NCI-H82 treated with DMSO at 0.1 percent for 48 hours (cell line): ENCODE measurements at regions not wholly inside any gene's neighbourhood (a gene's known extent, or its start where the extent isn't known, plus 50 kb on each side); places are given as distances from the start of the nearest gene placed in this dataset.
A peak's percentile ranks its signal among the peaks of the same experiment; 100 is the strongest.

ENCODE experiments used
- DNase-seq: peaks from one replicate; lab custom pipeline; 2025; ENCODE audit not compliant: unreplicated experiment; lab: John Stamatoyannopoulos, UW

- DNase-seq: no peak
Observed at GRCh38 chr21:41689289-41689583, 77.6 kb downstream of the RIPK4 start.

GRCh38 chr21:41687633-41688032 is 79.2 kb downstream of the RIPK4 start:
- DNase-seq: no peak

- DNase-seq: no peak
Observed at GRCh38 chr21:41686664-41687063, 80.2 kb downstream of the RIPK4 start.

- no peak for DNase-seq
Observed at GRCh38 chr21:41685511-41686149, 81.2 kb downstream of the RIPK4 start.

- no peak for DNase-seq
Observed at GRCh38 chr21:41684381-41685245, 82.2 kb downstream of the RIPK4 start.

- DNase-seq: no peak
Observed at GRCh38 chr21:41683815-41684214, 83.0 kb downstream of the RIPK4 start.

GRCh38 chr21:41682719-41683179 is 84.1 kb downstream of the RIPK4 start:
- DNase-seq: no peak

GRCh38 chr21:41681939-41682718 is 84.7 kb downstream of the RIPK4 start:
- DNase-seq: no peak

- no peak for DNase-seq
Observed at GRCh38 chr21:41681348-41681801, 85.5 kb downstream of the RIPK4 start.

- DNase-seq: no peak
Observed at GRCh38 chr21:41680444-41681347, 86.2 kb downstream of the RIPK4 start.

- DNase-seq: peak; percentile 79
Observed at GRCh38 chr21:41678924-41679318, 87.9 kb downstream of the RIPK4 start.

GRCh38 chr21:41678016-41678923 is 88.6 kb downstream of the RIPK4 start:
- DNase-seq: no peak

- DNase-seq: no peak
Observed at GRCh38 chr21:41677671-41678015, 89.2 kb downstream of the RIPK4 start.

- DNase-seq: no peak
Observed at GRCh38 chr21:41676198-41676597, 90.7 kb downstream of the RIPK4 start.

- no peak for DNase-seq
Observed at GRCh38 chr21:41675574-41675973, 91.3 kb downstream of the RIPK4 start.

GRCh38 chr21:41674402-41674801 is 92.5 kb downstream of the RIPK4 start:
- no peak for DNase-seq

GRCh38 chr21:41673596-41674335 is 93.1 kb downstream of the RIPK4 start:
- no peak for DNase-seq

- no peak for DNase-seq
Observed at GRCh38 chr21:41673071-41673470, 93.8 kb downstream of the RIPK4 start.

- DNase-seq: no peak
Observed at GRCh38 chr21:41672543-41672915, 94.3 kb downstream of the RIPK4 start.
